CD4-positive, alpha-beta T cell treated with Interleukin-4 for 1 hour (primary cell): ENCODE measurements at regions not wholly inside any gene's neighbourhood (a gene's known extent, or its start where the extent isn't known, plus 50 kb on each side); places are given as distances from the start of the nearest gene placed in this dataset.

Source experiments
- DNase-seq, 2 donors: peaks; one replicate each; pipeline ENCODE4 v3.0.0-alpha.2; 2020 to 2022

DNA sequence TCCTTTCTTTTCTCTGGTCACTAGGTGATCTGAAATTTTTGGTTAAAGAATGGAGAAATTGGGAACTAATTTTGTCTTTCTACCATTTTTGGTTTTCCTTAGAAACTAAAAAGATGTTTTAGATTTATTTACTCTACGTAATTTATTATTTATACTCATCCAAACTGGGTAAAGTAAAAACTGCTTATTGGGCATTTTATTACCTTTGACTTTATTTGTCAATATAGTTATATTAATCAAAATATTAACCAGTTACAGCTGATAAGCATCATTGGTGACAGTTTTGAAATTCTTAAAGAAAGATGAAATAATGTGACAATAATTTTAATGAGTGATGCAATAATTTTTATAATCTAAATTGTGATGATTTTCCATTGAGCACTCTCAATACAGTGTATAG lies 502.0 kb upstream of the RAG2 start:
- no peak for DNase-seq

DNA sequence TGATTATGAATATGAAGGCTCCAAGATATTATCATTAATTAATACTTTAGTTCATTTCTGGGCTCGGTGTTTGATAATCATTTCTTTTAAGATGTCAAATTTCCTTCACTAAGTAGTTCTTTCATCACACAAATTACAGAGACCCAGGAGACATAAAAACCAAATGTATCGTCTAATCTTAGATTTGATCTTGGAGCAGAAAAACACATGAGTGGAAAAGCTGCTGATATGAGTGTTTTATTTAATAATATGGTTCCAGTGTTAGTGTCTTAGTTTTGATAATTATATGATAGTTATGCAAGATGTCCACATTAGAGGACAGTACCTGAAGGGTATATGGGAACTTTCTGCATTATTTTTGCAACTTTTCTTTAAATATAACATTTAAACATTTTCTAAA lies 494.5 kb upstream of the RAG2 start:
- DNase-seq: no peak

DNA sequence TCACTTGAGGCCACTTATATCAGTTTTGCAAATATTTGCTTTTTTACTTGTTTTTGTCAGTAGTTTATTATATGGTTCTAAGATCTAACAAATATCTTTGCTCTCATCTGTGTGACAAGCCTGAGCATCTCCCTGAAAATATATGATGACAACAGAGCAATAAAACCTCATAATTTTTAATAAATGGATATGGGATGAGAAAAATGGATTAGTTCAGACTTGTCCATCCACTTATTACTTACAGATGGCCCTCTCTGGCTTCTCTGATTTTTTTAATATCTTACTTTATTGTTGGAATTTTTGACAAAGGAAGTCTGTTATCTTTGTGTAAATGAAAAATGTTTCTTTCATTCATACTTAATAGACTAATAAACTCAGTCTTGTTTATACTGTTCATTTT lies 491.4 kb upstream of the RAG2 start:
- DNase-seq: no peak

DNA sequence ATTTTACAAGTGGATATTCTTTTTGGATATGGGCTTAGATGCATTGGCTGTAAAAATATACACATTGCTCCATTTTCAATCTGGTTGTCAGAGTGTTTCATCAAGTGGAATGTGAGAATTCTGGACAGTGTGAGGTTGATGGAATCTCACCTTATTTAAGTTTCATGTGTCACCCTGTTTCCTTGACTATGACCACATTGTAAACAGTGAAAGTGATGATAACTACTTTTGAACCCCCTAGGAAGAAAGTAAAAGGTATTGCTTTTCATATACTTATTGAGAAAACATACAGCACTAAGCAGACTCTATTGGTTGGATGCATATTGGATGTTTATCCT lies 490.5 kb upstream of the RAG2 start:
- DNase-seq: no peak

DNA sequence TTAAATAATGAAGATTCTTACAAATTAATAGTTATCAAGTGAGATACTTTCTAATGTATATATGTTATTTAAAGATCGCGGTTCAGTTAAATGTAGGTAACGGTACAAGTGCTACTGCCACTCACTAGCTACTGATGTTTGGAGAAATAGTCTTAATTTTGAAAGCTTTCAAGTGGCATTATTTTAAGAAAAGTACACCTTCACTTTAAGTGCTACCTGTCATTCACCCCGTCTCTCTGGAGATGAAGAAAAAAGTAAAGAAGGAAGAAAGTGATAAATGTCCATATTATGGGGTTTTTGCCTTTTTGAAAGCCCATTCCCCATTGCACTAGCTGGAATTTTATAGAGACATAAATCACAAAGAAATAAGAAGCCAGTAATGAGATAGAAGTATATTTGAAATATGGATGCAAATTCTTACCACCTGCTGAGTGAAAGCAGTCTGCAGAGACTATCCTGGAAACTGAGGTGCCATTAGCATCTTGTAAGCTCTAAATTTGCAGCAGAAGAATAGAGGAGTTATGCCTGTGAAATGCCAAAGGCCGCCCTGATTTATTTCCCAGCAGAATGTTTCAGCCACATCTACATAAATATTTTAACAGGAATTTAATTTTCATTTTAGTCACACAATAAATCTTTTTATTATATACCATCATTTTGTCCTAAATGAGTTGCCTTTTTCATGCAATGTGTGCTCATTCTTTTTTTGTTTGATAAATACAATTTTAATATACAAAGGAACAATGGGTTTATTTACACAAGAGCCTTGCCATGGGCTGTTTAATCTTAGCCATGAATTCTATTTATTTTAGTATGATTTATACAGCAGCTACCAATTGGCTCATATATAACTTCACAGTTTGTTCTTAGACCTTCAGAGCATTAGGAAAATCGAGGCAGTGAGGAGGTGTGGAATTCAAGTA lies 489.9 kb upstream of the RAG2 start:
- no peak for DNase-seq

DNA sequence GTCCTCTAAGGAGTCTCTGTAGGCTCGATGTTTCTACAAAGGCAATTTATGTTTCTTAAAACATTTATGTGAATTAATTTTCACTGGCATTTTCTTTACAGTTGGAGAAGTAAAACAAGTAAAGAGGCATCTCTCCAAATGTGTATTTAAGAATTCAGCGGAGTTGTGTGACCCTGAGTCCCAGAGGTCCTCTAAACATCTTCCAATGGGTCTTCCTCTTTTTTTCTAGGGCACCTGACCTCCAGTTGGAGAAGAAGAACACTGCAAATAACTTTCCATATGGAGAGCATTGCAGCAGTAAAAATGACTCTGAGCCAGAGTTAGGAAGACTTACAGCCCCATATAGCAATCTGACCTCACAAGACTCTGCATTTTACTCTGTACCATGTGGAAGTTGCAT lies 480.5 kb upstream of the RAG2 start:
- no peak for DNase-seq

DNA sequence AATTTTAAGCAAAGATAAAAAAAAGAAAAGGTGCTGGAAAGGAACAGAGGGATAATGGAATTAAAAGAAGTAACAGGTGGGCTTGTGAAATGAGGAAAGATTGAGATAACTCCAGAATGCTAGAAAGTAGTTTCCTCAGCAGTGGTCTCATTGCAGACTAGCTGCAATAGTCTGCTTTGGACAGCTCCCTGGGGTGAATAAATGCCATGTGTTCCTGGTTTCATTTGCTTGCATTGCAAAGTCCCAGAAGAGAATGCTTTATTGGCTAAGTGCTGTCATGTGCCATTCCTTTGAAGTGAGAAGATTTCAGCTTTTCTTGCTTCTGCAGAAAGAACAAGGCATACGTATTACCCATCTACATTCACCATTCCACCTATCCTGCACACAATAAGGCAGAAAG lies 478.8 kb upstream of the RAG2 start:
- no peak for DNase-seq

DNA sequence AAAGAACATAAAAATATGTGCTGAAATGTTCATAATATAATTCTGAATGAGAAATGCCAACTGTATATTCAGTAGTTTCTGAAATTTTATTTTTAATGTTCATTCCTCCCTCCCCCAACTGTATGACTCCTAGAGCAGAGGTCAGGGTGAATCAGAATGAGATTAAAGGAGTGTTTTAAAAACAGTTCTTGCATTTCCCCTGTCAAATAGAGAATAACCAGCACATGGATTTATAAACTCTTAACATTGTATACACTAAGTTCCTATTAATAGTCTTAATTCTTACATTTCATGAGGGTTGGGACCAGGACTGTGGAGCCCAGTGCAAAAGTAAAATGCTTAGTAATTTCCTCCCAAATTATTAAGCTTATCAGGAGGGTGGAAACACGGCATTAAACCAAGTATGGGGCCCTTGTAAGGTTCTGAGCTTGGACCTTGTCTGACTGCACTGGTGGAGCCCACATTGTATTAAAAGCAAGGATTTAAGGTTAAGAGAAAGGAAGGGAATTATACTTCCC lies 474.6 kb upstream of the RAG2 start:
- no peak for DNase-seq

DNA sequence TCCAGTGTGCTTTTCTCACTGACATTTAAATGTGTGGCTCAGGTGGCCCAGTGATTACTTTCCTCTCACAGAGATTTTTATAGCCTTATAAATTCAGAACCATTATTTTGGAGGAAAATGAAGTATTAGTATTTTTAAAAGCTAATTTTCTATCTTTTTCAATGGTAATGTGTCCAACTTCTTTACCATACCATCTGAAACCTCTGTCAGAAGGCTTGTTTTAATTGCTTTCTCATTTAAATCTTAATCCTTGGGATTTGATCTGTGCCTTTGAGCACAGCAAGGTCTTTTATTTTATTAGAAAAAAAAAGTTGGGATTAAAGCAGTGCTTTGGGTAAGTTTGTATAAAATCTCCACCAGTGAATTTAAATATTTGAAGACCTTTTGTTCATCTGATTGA lies 452.3 kb upstream of the RAG2 start:
- DNase-seq: no peak

DNA sequence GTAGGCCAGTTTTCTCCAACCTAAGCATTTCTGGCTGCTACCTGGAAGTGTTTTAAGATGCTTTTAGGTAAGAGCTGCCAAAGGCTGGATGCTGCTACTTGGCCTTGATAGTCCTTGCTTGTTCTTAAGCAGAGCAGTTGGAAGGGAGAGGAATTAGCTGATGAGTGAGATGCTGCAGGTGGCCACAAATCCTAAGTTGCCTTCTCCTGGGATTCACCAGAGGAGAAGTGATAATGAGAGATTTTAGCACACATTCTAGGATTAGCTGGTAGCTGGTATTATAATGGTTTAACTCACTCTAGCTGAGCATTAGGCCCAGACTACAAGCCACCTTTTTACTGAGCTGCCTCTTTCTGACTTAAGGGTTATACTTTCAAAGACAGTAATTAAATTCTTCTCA lies 442.9 kb upstream of the RAG2 start:
- no peak for DNase-seq

DNA sequence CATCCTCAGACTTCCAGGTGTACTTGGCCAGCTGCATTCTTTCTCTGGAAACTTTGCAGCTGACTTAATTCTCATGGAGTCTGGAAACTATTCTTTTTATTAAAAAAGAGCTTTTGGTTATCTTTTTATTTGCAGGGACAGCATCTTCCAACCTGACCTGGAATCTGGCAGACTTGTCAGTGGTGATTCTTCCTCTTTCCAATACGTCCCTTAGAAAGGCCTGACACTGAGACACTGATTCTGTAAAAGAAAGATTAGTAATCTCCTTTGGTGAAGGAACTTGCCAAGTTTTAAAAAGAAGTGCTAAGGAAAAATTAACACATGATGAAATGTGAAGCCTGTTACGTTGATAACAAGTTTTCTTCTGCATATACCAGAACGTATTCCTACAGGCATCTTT lies 440.9 kb upstream of the RAG2 start:
- DNase-seq: no peak

DNA sequence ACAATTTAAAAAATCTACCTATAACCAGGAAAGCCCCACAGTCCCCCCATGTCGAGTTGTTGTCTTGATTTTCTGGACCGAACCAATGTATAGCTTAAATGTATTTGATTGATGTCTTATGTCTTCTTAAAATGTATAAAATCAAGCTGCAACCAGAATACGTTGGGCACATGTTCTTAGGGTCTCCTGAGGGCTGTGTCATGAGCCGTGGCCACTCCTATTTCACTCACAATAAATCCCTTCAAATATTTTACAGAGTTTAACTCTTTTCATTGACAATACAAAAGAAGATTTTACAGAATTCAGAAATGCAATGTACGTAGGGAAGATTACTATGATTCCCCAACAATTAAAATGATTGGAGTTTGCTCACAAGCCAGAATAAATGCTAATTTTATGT lies 428.7 kb upstream of the RAG2 start:
- no peak for DNase-seq

DNA sequence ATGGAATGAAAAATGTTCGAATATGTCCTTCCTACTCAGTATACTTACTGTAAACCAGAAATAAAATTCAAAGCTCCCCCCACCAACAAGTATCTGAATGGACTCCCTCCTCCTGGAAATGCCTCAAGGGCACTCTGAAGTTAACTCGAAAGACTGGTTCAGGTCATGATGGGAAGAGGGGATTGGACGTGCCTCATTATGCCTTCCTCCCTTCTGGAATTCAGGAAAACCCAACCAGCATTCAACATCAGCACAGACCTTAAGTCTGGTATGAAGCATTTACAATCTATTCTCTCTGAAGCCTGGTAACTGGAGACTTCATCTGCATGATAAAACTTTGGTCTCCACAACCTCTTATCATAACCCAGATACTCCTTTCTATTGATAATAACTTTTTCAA lies 428.3 kb upstream of the RAG2 start:
- no peak for DNase-seq

DNA sequence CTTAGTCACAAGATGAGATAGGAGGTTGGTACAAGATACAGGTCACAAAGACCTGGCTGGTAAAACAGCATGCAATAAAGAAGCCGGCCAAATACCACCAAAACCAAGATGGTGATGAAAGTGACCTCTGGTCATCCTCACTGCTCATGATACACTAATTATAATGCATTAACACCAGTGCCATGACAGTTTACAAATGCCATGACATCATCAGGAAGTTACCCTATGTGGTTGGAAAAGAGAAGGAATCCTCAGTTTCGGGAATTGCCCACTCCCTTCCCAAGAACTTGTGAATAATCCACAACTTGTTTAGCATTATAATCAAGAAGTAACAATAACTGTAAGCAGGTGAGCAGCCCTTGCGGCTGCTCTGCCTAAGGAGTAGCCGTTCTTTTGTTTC lies 408.5 kb upstream of the RAG2 start:
- DNase-seq: no peak

DNA sequence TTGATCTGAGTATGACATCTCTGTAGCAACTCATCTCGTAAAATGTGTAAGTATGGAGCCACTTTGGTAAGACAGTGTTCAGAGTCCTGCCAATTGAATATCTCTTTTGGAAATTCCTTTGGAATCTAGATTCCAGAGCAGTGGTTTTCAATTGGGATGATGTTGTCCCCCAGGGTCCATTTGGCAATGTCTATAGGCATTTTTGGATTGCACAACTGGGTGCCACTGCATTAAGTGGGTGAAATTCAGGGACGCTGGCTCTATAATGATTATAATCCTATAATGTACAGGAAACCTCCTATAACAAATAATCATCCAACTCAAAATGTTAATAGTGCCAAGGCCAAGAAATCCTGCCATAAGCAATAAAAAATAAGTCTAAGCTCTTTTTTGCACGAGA lies 404.8 kb upstream of the RAG2 start:
- DNase-seq: no peak

DNA sequence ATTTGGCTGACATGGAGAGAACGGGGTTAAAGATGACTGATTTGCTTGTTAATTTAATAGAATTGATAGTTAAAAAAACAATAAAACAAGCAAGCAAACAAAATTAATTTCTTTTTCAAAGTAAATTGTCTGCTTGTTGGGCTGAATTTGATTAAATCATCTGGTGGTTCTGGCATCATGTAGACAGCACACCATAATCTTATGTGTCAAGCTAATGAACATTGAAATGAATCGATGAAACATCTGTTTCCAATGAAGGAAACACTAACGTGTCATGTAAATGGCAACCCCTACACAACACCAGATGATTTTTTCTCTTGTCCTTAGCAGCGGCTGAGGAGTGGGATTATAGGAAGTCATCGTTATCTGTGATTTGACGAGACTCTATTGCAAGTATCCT lies 399.6 kb upstream of the RAG2 start:
- DNase-seq: no peak

DNA sequence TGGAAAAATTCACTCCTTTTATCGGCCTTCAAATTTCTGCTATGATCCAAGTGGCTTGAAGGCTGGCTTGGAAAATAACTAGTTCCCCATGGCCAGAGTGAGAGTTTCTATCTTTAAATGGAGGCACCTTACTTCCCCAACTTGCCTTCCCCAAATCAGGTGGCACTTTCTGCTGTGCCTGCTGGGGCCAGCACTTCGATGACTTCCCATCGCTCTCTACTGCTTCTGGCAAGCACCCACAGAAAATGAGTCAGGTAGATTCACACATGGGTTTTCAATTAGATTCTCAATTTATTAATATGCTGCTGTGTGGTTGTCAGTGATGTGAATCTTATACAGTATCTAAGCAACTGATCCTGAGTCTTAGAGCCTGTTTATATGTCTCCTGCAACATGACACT lies 398.8 kb upstream of the RAG2 start:
- DNase-seq: no peak

DNA sequence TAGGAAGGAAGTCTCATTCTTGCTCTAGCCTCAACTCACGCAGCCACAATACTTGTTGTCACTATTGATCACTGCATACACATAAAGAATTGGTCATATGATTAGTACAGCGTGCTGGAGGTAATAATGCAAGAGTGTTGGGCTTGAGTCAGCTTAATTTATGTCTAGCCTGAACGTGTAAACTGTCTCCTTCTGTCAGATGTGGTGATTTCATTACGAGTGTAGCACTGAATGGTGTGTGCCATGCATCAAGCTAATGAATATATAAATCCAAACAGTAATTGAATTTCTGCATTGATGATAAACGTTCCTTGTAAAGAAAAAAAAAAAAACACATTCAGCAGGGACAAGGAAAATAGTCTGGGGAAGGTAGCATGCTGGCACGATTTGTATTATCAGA lies 396.2 kb upstream of the RAG2 start:
- no peak for DNase-seq

DNA sequence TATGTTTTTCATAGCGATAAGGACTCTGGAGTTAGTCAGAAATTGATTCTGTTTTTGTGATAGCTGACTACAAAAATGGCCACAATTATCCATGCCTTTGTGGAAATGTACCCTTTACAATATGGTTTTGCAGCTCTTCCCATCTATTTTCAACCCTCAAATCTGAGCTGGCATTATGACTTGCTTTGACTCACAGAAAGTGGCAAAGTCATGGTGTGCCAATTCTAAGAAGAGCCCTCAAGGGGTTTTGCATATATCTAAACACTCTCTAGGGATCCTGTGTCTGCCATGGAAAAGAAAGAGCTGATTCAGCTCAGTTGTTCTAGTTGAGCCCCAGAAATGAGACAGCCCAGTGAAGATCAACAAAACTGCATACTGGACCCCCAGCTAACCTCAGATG lies 390.5 kb upstream of the RAG2 start:
- DNase-seq: no peak

DNA sequence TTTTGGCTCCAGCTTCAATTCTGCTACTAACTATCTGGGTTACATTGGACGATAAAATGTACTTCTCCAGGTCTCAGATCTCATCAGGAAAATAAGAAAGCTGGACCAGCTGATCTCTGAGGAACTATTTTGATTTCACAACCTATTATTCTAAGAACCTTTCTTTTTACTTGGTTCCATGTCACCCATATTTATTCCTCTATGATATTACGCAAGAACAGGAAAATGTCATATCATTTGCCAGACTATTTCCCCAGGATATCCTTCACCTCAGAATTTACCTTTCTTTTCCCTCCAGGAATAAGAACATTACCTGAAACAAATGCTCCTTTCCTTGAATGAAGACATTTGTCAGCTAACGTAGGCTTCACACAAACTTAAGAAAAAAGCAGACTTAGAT lies 387.5 kb upstream of the RAG2 start:
- DNase-seq: no peak

DNA sequence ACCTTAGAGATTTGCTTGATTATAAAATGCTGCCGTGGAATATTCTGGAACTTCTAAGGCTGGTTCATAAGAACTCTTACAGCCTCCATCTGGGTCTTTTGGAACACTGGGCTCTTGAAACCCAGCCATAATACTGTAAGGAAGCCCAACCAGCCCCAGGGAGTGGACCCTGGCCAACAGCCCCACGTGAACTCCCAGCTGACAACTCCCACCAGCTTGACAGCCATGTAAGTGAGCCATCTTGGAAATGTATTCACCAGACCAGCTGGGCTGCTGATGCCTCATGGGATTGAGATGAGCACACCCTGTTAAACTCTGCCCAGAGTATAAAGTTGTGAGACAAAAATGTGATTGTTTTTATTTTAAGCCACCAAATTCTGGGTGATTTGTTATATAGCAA lies 378.7 kb upstream of the RAG2 start:
- DNase-seq: no peak

DNA sequence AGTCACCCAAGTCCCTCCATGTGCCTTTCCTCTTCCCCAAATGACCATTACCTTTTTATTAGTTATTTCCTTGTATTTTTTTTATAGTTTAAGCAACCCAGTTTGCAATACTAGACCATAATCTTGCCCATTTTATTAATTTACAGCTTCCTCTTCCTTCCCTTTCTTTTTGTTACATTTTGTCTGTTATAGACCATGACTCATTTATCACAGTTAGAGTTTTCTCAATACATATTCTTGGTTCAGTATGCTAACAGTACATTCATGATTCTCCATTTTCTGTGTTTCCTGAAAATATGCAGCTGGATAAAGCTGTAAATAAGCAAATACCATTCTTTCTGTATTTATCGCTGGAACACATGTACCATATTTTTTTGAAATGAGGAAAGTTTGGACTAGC lies 376.7 kb upstream of the RAG2 start:
- no peak for DNase-seq

DNA sequence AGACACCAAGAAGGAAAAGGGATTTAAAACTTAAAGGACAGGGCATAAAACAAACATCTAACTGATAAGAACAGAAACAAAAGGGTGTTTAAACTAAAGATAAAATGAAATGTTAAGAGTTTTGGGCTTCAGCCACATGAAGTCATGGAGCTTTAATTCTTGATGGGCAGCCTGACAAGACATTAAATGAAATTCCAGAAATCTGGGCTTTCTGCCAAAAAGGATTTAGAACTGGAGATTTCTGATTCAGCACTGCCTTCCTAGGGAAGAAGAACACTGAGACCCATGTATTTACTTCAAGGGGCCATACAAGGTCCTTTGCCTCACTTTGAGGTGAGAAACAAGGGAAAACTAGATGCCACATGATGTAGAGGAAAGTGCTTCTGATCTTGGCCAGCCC lies 355.9 kb upstream of the RAG2 start:
- DNase-seq: no peak

DNA sequence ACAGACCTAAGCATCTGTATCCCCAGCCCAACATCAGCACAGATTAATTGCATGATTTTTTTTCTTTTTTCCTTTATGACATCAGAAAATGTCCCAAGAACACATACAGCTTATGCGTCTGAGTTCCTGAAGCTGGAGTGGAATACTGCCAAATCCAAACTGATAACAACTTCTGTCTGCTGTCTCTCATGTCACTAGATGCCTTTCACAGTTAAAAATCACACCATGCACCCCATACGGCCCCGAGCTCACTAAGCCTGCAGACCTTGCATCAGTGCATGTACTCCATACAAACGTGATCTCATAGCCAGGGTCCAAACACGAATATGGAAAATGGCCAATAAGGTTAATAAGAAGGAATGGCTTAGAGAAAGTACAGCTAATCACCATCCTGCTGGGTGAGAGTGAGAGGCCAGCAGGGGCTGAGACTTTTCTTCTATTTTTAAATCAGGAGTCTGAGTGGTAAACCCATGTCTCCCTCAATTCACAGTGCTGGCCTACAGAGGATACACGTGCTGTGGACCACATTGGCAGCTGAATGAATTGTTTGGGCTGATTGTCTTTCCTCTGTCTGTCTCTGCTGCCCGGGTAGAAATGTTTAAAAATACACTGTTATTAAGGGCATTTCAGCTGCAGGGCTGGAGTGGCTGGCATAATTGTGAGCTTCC lies 350.6 kb upstream of the RAG2 start:
- no peak for DNase-seq

DNA sequence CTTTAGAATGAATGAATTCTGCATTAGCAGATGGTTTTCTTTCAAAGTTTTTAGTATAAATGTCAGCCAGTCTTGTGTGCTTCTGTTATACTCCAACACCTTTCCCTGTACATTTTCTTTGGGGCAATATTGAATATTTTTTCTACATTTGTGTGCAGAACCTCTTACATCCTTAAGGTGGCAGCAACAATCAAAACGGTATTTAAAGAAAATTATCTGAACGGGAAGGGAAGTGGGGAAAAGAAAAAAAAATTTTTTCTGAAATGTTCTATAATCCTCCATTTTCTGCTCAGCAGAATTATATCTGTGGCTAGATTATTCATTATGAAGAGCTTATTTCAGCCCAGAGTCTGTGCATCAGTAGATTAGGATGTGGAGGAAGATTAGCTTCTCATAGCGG lies 347.3 kb upstream of the RAG2 start:
- no peak for DNase-seq
